ENCODE measurements at regions not wholly inside any gene's neighbourhood (a gene's known extent, or its start where the extent isn't known, plus 50 kb on each side); places are given as distances from the start of the nearest gene placed in this dataset.

DNA sequence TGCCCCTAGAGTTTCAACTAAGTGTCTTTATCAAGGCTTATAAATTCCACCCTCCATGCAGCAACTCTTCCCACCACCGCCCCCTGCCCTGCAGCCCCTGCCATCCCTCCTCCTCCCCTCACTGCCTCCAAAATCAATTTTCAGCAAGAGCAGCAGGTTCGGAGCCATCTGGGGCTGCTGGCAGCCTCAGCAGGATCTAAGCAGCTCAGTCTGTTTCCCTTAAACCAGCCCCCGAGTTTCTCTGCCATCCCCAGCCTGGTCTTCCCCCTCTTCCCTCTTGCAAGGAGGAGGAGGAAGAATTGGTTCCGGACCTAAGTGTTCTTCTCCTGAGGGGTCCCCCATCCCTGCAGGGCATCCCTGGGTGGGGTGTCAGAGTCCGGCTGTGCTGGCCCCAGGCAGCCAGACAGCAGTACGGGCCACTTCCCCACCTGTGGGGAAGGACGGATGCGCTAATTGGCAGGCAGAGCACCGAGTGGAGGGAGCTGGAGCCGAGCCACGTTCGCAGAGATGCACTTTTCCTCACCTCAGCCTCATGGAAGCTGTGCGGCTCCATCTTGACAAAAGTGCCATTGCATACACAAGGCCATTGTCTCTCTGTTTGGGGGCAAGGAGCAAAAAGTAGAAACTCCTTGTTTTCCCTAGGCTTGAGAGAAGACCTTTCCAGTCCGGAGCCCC lies 189.3 kb downstream of the KCNA5 start:
- no peak for DNase-seq

DNA sequence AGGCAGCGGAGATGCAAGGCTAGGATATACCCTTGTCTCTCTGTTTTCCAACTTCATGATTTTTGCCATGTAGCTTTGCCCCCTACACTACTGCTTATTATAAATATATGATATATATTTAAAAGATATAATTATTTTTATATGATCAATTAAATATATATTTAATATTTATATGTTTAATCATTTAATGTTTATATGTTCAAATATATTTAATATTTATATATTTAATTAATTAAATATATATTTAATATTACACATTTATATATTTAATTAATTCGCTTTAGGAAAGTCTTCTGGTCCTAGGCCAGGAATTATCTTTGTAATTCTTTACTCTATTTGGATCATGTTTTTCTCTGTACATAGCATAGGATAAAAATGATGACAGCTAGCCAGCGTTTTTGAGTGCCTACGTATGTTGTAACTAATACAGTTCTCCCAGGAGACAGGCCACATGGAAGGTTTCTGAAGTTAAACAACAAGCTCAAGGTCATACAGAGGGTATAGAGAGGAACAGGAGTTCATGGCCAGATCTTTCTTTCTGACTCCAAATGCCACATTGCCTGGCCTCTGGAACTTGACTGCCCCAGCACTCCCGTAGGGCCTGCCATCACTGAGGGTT lies 192.5 kb downstream of the KCNA5 start:
- DNase-seq: no peak

DNA sequence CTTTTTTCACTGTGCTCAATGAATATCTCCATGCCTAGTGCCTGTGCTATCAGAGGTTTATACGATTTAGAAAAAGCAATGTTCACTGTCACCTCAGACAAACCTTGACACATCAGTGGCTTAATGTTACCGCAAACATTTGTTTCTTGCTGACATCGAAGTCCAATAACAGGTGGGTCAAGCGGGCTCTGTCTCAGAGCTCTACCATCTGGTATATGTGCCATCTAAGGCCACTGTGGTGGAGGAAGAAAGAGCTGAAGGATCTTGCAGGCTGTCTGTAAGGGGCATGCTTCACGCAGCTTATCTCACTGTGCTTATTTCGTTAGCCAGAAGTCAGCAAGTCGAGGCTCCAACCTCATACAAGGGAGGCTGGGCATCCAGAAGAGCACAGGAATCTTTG lies 189.5 kb upstream of the NTF3 start:
- no peak for DNase-seq

DNA sequence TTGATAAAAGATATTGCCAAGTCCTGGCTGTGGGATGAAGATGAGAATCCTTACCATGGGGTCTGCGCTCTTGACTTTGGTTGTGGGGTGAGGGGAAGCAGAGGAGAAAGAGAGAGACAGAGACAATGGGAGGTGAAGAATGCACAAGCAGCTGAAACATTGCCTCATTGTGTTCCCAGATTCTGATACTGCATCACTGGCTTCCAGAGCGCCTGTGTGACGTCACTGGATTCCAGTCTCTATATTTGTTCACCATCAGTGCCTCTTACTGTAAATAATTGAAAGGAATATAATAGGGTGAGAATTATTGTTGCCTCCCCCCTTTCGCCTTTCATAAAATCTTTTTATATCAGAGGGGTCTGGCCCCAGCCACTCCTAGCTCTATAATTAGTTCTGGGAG lies 188.9 kb upstream of the NTF3 start:
- no peak for DNase-seq

DNA sequence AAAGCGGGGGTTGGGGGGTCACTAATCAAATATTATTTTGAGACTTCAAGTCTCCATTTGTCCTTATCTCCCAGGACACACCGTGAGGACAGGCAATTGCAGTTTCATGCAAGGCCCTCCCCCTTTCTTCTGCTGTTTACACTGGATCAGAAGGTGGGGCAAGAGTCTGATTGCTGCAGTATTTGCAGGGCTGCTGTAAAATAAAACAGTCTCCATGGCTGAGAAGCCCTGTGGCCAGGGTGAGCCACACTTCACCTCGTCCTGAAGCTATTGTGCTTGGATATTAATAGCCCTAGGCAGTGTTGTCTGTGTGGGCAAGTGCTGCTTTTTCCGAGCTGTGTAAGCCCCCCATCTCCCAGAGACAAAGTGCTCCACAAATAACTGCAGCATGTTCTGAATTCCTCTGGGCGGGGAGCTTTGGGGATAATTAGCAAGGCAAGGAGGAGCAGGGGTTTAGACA lies 187.4 kb upstream of the NTF3 start:
- DNase-seq: no peak

DNA sequence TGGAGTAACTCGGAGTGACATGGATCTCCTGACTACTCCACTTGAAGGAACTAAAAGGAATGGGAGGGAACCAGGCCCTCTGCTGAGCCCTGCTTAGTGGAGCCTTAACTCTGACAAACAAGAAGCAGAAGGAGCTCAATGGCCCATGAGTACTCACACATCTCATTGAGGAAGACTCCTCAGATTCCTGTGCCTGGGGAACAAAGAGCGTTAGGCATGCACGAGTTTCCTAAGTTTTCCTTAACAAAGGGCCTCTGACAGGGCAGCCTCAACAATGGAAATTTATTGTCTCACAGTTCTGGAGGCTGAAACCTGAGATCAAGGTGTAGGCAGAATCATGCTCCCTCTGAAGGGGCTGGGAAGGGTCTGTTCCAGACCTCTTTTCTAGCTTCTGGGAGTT lies 185.7 kb upstream of the NTF3 start:
- no peak for DNase-seq

DNA sequence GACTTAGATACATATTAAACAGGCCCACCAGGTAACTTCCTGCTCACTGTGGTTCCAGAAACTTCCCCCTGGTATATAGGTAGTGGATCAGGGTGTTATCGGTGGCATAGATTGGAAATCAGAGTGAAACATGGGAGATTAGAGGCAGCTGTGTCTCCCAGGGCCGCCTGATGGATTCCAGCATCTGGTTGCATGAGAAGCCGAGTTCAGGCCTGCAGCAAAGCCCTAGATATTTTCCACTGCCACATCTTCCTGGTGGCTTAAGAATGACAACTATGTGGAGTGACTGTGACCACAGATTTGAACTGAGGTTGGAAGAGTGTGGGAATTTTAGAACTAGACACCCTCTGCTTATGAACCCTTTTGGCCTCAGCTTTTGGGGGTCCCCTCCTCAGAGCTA lies 184.8 kb upstream of the NTF3 start:
- no peak for DNase-seq

DNA sequence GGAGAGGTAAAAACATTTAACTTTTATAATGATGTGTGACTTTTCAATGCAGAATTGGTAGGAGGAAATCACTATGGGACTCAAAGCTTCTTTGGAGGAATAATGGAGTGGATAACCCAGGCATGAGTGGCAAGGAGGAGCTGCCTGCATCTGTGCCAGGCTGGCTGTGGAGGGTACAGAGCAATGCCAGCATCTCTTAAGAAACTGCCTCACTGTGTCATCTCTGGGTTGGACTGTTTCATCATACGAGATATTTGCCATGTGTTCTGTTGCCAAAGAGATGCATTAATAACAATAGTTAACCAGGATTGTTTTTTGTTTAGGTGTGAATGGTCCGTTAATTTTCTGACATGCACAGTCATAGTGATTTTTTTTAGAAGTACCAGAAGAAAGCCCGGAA lies 183.7 kb upstream of the NTF3 start:
- no peak for DNase-seq

DNA sequence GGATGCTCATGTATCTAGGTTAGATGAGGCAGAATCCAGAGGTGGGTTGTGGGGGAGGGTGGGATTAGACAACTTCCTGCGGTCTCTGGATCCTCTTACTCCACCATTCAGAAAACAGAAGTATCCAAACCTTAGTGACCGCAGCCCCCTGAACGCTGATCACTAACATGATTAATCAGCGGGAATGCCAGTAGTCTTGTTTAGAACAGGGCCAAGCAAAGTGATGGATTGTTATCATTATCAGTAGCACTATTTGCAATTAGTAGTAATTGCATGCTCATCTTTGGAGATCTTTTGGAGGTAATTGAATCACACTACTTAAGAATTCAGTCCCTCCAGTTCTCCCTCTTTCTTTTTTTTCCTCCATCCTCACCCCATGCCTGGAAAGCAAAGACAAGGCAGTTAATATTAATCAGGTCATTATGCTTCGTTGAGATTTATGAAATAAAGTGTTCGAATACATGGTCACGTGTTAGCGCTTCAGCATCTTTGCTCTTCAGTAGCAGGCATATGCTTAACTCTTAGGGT lies 182.8 kb upstream of the NTF3 start:
- DNase-seq: no peak

DNA sequence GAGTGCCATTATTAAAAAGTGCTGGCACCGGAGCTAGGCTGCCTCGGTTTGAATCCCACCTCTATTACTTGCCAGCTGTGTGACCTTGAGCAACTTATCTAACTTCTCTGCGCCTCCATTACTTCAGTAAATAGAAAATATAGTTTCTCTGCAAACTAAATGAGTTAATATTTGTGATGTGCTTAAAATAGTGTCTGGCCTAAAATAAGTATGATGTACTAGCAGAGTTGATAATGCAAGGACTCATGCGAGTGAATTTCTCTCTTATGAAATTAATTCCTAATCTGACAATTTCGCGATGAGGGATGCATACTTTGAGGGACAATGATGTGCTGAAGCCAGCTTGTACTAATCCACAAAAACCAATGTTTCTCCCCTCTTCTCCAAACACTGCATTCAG lies 180.8 kb upstream of the NTF3 start:
- no peak for DNase-seq

DNA sequence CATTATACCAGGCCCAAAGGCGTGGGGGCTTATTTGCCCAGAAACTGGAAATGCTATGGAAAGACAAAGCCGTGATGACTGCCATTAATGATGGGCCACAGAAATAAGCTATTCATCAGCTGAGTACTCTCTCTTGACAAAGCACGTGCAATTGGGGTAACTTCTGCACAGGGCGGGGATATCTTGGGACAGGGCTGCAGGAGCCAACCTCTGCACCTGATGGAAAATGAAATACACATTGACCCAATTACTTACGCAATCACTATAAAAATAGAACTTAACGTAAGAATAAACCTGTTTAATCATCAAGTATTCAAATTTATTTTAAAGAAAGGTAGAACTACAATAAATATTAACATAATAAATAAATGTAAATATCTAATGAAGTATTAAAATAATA lies 180.1 kb upstream of the NTF3 start:
- no peak for DNase-seq

DNA sequence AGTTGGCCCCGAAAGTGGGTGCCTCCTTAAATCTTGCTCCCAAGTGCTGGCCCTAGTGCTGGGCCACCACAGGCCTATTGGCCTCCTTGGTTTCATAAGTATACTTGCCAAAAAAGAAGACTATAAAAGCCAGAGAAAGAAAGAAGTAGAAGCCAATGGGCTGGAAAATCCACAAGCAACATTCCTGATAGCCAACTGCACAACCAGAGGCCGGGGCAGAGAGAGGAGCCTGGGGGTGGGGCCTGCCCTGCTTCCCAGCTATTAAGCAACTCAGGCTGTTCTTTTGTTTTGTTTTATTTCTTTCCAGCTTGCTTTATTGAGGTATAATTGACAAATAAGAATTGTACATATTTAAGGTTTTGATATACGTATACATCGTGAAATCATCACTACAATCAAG lies 177.2 kb upstream of the NTF3 start:
- DNase-seq: no peak

DNA sequence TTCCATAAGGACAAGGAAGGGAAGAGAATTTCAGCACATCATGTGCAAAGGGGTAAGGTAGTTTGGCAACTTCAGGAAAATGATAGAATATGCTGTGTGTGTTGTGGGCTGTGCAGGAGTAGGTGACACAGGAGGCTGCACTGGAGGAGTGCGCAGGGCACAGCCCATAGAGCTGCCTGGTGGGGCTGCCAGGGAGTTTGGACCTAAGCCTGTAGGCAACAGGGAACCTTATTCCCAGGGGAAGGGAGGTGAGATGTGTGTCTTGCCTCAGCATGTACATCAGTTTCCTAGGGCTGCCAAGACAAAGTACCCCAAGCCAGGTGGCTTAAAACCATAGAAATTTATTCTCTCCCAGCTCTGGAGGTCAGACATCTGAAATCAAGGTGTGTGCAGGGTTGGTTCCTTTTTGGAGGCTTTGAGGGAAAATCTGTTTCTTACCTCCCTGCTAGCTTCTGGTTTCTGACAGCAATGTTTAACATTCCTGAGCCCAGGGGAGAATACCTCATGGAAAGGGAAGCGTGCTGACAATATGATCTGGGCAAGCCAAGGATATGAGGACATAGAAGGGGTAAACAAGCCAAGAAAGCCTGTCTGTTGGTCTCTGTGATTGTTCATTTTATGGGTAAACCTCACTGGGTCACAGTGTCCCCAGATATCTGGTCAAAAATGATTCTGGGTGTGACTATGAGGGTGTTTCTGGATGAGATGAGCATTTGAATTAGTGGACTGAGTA lies 174.0 kb upstream of the NTF3 start:
- no peak for DNase-seq

DNA sequence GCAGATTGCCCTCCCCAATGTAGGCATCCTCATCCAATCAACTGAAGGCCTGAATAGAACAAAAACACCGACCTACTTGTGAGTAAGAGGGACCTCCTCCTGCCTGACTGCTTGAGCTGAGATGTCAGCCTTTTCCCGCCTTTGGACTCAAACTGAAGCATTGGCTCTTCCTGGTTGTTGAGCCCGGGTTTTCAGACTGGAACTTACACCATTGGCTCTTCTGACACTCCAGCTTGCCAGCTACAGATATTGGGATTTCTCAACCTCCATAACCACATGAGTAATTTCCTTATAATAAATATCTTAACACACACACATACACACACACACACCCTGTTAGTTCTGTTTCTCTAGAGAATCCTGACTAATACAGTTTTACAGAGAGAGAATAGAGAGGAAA lies 173.4 kb upstream of the NTF3 start:
- DNase-seq: no peak

DNA sequence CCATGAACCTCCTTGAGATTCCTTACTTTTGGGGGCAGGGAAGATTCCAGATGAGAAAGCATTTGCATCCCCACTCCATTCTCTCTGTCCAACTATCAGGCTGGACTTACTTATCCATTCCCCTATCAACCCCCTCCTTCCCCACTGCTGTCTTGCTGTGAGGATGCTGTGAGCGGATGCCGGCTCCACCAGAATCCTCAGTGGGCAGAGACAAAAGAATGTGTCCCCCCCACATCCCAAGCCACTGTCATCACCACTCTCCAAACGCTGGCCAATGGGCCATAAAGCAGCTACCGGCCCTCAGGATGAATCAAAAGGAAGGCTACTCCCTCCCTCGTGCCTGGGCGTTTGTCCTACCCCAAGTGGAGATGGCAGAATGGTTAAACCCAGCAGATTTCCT lies 173.0 kb upstream of the NTF3 start:
- DNase-seq: no peak

DNA sequence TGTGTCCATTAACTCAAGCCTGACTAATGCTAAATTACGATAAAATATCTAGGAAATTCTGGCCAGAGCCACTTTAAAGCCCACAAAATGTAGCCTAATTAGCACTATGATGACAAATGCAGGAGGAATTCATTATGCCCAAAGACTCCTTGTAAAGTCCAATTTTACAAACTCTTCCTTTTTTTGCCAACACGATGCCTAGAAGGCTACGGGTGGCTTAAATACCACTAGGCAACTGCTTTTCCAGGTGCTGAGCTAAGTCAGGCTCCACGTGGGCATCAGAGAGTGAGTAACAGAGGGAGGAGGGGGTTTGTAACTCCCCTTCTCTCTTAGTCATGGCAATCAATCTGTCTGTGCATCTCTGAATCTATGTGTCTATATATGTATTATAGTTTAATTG lies 172.4 kb upstream of the NTF3 start:
- no peak for DNase-seq

DNA sequence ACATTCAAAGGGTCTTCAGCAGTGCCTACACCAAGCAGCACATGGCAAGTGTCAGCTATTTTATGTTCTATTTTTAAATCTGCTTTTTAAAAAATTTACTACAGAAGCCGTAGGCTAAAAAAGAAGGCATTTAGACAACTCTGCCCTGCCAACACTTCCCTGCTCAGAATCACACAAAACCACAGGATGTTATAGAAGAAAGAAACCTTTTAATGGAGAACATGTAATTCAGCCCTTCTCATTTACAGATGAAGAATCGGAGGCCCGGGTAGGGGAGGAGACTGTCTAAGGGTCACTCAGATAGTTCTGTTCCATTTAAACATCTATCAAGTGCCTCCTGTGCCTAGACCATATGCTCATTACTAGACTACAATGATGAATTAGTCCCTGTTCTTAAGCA lies 171.8 kb upstream of the NTF3 start:
- DNase-seq: no peak

DNA sequence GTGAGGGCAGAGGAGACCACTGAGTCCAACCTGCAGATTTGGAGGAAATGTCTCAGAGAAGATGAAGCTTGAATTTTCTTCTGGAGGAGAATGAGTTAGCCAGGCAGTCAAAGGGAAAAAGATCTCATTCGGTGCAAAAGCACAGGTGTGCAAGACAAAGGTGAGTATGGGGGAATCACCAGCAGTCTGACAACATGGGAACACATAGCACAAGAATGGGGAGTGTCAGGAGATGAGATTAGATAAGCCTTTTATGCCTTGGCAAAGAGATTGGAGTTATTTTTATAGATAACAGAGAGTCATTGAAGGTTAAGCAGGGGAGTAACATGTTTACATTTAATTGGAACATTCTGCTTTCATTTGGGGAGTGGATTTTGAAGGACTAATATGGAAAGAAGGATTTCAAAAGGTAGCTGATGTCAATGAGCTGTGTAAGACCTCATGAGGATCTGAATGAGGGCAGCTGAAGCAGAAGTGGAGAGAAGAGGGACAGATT lies 171.3 kb upstream of the NTF3 start:
- DNase-seq: no peak

DNA sequence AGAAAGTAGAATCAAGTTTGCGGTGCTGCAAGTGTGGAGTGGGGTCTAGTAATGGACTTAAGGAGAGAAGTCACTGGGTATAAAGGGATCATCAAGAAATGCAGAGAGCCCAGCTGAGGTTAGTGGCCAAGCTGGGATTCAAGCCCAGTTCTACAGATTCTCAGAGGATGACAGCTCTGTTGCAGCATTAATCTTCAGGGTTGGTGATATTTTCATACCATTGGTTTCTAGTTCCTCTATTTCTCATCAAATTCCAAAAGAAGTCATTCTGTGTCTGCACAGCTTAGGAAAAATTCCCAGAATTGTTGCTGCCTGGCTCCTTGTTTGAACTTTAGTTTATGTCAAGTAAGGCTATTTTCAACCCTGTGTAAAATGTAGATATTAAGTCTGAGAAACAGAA lies 169.5 kb upstream of the NTF3 start:
- no peak for DNase-seq

DNA sequence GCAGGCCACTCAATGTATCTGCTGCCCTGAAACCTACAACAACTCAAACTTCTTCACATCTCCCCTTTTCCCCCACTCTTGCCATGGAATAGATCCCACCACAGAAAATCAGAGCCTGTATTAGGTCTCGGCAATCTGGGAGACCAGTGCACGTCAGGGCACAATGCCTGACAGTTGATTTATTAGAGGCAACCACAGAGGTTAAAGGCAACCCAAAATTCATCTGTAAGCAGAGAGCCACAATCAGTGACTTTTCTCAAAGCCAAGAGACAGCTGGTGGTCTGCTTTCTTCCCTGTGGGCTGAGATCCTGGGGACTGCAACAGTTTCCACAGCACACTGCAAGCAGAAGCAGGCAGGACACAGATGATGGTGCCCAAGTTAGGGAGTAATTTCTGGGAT lies 169.0 kb upstream of the NTF3 start:
- no peak for DNase-seq

DNA sequence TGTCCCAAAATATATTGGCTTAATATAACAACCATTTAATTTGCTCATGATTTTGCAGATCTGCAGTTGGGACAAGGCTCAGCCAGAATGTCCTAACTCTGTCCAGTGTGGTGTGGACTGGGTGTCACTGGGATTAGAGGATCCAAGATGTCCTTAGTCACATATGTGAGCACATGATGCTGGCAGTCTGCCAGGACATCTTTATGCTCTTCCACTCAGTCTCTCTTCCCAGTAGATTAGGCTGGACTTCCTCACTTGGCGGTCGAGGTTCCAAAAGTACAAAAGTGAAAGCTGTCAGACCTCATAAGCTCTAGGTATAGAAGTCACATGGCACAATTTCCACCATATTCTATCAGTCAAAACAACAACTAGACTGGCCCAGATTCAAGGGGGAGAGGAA lies 167.9 kb upstream of the NTF3 start:
- no peak for DNase-seq

DNA sequence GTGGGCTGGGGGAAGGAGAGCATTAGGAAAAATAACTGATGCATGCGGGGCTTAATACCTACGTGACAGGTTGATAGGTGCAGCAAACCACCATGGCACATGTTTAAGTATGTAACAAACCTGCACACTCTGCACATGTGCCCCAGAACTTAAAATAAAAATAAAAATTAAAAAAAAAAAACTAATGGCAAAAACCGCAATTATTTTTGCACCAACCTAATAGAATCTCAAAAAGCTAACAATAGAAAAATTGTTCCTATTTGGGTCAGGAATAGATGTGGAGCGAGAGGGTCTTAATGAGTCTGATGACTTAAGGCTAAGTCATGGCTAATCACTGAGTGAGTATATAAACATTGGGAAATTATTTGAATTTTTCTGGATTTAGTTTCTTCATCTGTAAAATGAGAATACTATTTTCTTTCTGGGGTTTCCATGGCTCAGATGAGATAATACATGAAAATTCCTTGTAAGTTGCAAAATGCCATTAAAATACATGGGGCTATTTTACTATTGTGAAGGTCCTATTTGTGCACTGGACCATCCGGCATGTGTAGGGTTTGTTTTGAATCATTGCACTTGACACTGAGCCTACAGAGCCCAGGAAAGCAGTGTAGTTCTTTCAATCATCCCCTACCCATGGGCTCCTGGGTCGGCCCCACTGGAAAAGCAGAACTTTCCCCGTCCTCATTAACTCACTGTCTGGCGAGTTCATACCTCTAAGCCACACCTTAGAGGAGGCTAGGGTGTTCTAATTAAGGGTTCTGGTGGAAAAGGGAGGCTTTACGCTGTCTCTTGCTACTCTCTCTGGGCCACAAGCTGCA lies 164.1 kb upstream of the NTF3 start:
- DNase-seq: no peak

Data from CD4-positive, alpha-beta T cell treated with Interleukin-17A for 1 hour (primary cell).